Activated T-helper 1 cell treated with Interleukin-2 at 50 U/mL for 16 hours (primary cell): ENCODE measurements at regions not wholly inside any gene's neighbourhood (a gene's known extent, or its start where the extent isn't known, plus 50 kb on each side); places are given as distances from the start of the nearest gene placed in this dataset.
"Not testable (repeated sequence)": the region's sequence is repeated elsewhere in the genome, so short reads cannot be mapped to it uniquely, and the experiment has no call there.

ENCODE experiments used
- DNase-seq: peaks from one replicate; pipeline ENCODE4 v3.0.0-alpha.2; 2020; ENCODE audit warnings: low read depth

DNA sequence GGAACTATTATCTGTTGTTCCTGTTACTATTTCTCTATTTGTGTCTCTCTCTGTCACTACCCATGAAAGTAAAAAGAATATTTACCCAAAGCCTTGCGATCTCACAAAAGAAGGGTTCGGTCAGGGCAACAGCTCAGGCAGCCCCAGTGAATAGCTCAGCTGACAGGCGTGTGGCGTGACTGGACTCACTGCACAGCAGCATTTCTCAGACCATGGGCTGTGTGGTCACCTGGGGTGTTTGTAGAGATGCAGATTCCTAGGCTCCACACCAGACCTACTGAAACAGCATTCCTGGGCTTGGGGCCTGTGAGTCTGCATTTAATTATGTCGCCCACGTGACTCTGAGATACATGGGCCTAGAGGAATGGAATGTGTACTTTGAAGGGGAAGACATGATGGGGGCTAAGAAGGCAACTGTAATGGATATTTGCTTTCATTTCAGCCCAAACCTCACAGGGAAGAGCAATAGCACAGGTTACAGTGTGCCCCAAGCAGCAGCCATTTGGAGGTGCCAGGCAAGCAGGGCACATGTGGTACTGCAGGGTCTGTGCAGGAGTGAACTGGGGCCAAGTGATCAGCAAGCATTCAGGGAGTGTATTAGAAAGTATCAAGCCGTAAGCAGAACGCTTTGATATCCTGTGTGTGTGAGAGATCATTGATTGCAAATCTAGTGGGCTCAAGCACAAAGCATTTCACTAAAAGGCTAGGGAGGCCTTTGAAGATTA lies 90.4 kb upstream of the RBMS1 start:
- no peak for DNase-seq

DNA sequence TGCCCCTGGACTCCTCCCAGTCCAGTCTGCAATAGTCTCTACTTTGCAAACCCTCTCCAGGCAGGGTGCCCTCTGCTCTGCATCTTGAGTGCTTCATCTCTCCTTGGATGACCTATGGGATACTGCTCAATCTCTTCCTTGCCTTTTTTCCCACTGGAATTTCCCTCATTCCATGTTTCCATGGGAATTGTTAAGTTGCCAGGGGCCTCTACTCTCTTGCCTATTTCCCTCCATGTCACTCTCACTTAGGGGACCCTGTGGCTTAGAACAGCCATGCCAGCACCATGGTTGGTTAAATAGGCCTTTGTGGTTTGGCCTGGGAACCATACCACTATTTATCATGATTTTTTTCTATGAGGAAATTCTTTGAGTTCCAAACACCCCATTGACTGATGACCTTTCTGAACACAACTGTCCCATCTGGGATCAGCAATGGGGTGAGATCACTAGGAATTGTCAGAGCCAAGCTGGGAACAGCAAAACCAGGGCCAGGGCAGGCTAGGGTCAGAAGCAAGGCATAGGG lies 91.4 kb upstream of the RBMS1 start:
- no peak for DNase-seq

DNA sequence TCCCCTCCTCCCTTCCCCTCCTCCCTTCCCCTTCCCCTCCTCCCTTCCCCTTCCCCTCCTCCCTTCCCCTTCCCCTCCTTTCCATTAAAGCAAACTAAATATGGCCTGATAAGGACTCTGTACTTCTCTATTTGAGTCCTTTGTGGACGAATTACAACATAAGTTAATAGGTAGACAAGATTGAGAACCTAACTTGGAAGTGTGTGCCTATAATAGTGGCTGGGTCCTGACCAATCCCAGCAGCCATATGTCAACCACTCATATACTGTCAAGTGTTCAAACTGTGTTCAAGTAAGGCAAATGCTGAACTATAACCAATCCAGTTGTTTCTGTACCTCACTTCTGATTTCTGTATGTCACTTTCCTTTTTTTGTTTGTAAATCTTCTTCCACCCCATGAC lies 97.1 kb upstream of the RBMS1 start:
- no peak for DNase-seq

DNA sequence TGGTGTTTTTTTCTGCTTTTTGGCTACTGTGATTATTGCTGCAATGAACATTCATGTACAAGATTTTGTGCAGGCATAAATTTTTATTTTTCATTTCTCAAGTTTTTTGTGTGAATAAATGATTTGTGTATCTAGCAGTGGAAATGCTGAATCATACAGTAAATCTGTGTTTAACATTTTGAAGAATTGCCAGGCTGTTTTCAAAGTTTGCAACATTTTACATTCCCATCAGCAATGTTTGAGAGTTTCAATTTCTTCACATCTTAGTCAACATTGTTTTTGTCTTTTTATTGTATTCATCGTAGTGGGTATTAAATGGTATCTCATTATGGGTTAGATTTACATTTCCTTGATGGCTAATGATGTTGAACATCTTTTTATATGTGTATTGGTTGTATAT lies 98.8 kb upstream of the RBMS1 start:
- no peak for DNase-seq

DNA sequence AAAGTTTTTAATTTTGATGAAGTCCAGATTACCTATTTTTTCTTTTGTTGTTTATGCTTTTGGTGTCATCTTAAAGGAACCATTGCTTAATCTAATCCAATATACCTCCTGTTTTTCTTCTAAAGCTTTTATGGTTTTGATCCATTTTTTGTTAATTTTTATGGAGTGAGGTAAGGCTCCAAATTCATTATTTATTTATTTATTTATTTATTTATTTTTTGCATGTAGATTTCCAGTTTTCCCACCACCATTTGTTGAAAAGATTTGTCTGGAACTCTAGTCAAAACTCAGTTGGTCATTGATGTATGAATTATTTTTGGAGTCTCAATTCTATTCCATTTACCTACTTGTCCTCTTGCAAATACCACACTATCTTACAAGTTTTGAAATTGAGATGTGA lies 99.4 kb upstream of the RBMS1 start:
- no peak for DNase-seq

DNA sequence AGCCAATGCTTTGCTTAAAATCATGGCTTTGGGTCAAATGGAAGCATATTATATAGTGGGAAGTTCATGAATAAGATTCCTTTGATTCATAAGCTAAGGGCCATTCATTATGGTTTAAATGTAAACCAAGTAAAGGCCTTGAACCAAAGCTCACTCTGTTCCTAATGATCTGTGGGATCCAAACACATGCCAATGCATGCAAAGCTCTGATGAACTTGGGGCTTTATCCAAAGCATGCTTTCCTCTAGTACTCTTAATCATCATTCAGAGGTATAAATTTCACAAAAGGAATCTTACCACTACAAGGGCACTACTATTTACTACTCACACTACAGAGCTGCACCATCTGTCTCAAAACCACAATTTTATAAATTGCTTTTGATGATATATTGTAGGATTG lies 102.8 kb upstream of the RBMS1 start:
- no peak for DNase-seq

DNA sequence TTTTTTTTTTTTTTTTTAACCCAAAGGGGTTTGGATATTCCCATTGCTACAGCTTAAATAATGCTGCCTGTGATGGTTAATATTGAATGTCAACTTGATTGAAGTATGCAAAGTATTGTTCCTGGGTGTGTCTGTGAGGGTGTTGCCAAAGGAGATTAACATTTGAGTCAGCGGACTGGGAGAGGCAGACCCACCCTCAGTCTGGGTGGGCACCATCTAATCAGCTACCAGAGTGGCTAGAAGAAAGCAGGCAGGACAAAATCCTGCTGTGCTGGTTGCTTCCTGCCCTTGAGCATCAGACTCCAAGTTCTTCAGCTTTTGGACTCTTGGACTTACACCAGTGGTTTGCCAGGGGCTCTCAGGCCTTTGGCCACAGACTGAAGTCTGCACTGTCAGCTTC lies 106.8 kb upstream of the RBMS1 start:
- not testable (repeated sequence) for DNase-seq

DNA sequence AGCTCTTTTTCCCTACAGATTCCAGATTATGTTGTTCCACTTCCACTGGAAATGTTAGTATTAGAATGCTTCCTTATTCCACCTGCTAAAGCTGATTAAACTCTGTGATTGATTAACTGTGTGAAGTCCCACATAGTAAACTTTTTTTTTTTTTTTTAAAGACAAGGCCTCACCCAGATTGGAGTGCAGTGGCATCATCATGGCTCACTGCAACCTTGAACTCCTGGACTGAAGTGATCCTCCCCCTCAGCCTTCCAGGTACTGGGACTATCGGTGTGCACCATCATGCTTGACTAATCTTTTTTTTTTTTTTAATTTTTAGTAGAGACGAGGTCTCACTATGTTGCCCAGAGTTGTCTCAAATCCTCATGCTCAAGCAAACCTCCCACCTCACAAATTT lies 108.5 kb upstream of the RBMS1 start:
- DNase-seq = no peak

DNA sequence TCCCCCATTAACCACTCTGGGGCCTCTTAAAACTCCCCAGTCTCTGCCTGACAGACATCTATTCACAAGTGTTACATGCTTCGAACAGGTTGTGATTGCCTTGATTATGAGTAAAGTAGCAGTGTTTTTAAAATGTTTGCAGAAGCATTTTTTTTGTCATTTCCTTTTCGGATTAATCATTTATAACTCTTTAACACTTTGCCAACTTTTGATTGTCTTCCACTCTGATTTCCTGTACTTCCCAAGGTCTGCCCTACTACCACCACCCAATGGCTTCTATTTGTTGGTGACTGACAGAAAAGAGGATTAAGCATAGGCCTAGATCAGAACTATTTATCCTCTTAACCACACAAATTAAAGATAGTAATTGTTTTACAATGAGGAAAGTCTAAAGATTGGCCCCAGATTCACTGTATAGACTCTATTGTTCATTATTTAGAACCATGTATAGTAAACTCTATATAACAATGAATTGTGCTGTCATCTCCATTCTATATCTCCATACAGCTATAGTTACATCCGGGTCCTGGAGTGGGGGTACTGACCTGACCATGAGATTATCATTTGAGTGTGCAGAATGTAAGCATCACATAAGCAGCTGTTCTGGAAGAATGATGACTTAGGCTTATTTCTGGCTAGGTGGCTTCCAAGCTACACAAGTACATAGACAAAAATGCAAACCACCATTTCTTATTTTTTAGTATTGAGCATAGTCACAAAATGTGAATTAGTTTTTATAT lies 110.3 kb upstream of the RBMS1 start:
- no peak for DNase-seq

DNA sequence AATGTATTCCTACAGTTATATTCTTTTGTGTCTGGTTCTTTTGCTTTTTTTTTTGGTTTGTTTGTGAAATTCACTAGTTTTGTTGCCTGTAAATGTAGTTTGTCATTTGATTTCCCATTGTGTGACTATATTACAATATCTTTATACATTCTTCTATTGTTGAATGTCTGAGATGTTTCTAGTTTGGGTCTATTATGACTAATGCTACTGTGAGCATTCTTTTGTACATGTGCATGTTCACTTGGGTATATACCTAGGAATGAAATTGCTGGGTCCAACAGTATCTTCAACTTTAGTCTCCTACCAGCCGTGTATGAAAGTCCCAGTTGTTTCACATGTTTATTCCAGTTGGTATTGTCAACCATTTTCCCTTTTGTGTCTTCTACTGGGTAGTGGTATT lies 112.7 kb upstream of the RBMS1 start:
- DNase-seq = no peak

DNA sequence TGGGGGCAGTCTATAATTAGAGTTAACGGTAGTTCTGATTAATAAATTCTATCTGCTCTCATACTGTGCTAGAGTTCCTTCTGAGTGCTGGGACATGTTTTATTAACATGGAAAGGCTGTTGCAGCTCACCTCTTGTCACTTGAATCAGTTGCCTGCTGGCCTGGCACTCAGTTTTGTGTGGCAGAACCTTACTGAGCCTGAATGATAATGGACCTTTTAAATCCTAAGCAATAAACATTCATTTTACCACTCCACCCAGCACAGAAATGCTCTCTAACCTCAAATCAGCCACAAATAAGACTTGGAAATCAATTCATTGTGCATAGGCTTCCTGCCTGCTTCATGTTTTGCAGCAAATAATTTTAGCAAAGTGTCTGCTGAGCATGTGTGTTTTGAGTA lies 115.0 kb upstream of the RBMS1 start:
- DNase-seq = no peak

DNA sequence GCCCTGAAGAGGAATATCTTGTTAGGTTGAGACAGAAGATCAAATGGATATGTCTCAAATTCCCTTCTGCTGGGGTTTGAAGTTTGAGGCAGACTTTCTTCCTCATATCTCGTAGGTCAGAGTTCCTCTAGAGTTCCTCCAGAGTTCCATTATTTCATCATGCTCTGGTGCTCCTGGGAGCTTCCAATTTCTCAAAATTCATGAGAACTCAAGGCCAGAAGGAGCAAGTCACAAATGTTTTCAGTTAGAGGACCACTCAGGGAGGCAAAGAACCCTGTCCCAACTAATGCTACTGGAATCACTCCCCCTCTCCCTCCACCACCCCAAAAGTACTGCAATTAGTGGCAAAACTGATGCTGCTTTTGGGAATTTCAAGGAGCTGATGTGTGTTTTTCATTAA lies 115.7 kb upstream of the RBMS1 start:
- DNase-seq = no peak

DNA sequence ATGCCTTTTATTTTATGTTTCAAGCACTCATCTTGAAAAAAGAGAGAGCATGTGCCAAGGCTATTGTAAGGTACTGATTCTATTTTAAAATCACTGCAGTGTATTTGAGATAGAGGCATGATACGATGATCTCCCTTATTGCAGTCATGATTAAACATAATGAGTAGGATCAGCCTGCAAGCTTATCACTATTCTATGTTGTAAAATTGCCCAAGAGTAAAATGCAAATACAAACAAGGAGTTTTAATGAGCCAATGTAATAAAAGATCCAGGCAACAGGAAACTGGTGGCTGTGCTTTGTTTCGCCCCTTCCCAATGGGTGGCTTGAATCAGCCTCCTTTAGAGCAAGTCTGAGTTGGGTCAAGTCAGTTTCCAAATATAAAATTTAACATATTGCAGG lies 116.4 kb upstream of the RBMS1 start:
- DNase-seq = no peak

DNA sequence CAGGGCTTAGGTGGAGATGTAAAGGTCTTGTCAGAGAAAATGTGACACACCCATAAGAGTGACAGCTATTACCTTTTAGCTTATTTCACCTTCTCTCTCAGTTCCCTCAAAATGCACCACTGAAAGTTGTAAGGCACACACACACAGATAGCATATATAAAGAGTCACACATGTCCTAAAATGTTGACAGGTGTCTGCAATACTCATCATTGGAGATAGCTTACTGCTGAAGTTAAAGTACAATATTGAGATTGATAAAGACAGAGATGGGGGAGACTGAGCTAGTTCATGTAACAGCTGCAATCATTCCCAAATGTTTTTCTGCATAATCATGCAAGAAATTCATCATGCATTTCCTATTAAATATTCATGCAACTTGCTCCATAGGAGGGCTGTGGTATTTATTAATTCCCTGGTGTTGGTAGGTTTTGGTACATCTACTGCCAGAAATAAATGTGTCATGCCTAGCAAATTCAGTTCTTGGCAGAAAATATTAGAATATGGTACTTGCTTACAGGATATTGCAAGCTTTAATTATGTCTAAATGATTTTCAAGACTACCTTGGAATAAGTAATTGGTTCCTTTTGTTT lies 118.8 kb upstream of the RBMS1 start:
- DNase-seq = no peak

DNA sequence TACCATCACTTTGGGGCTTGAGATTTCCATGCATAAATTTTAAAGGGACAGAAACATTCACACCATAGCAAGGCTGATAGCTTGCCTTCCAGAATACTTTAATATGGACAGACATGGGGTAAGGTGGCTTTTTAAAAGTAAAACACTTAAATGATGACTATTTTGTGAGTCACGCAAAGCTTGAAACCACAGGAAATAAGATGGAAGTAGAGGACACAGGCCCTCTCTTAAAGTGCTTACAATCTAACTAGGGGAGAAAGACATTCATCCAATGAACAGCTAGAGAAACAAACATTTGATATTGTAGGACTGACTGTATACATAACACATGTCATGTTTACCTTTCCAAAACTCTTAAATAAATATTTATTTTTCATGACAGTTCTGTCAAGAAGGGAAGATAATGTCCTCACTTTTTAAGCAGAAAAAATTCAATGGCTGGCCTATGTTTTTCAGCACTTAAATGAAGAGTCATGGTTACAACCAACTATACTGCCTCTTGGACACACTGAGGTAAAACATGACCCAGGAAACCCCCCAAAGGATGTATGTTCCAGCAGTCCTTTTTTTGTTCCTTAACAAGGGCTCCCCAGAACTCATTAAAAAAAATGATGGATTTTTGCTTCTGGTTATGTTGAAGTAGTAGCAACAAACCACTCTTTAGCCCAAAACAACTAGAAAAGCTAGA lies 120.0 kb upstream of the RBMS1 start:
- no peak for DNase-seq

DNA sequence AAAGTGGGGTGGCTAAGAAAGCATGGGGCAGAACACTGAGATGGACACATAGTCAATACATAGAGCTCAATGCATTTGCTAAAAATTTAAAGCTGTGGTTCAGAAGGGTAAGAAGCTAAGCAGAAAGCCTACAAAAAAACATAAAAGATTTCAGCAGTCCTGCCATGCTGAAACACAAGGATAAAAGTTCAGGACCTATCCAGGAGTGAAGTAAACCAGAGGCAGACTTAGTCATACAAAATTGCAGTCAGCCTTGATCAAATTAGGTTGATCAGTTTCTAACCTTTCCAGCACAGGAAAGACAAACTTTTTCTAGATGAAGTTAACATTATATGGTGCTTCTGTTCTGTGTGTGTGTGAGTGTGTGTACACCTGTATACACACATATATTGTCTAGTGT lies 120.8 kb upstream of the RBMS1 start:
- DNase-seq = no peak

DNA sequence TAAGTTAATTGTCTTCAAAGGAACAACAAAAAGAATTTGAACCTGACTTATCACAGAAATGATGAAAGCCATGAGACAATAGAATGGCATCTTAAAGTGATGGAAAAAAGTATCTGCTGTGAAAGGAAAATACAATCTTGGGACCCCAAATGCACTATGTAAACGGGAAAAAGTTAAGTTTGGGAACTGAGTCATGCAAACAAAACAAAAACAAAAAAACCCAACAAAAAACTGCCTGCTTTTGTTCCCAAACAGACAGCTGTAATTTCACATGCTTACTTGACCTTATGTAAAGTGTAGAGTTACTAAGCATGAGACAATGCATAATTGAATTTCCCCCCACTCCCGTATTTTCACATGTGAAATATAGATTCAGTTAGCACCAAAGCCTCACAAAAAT lies 122.1 kb upstream of the RBMS1 start:
- no peak for DNase-seq

DNA sequence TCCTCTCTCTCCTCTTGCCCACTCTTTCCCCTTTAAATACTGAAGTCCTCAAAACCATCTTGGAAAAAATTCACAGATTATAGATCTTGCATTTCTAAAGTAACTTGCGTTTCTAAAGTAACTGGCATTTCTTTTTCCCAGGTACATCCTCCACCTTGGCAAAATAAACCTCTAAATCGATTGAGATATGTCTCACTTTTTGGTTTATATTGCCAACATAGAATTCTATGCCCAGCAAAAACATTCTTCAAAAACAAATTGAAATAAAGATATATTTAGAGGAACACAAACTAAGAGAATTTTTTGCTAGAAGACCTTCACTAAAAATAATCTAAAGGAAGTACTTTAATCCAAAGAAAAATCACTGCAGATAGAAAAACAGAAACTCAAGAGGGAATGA lies 122.5 kb upstream of the RBMS1 start:
- DNase-seq = no peak

DNA sequence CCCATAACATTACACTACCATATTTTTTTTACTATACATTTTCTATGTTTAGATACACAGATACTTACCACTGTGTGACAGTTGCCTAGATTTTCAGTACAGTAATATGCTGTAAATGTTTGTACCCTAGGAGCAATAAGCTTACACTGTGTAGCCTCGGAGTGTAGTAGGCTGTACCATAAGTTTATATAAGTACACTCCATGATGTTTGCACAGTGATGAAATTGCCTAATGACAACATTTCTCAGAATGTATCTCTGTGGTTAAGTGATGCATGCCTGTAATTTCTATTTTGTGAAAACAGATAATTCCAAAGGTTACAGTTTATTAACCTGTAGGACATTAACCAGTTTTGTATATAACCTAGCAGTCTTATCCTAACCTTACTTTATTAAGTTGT lies 128.1 kb upstream of the RBMS1 start:
- DNase-seq = no peak

DNA sequence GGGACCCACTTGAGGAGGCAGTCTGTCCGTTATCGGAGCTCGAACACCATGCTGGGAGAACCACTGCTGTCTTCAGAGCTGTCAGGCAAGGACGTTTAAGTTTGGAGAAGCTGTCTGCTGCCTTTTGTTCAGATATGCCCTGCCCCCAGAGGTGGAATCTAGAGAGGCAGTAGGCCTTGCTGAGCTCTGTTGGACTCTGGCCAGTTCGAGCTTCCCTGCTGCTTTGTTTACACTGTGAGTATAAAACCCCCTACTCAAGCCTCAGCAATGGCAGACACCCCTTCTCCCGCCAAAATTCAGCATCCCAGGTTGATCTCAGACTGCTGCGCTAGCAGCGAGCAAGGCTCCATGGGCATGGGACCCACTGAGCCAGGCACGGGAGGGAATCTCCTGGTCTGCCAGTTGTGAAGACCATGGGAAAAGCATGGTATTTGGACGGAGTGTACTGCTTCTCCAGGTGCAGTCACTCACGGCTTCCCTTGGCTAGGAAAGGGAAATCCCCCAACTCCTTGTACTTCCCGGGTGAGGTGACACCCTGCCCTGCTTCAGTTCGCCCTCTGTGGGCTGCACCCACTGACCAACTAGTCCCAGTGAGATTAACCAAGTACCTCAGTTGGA lies 134.5 kb upstream of the RBMS1 start:
- DNase-seq = not testable (repeated sequence)

DNA sequence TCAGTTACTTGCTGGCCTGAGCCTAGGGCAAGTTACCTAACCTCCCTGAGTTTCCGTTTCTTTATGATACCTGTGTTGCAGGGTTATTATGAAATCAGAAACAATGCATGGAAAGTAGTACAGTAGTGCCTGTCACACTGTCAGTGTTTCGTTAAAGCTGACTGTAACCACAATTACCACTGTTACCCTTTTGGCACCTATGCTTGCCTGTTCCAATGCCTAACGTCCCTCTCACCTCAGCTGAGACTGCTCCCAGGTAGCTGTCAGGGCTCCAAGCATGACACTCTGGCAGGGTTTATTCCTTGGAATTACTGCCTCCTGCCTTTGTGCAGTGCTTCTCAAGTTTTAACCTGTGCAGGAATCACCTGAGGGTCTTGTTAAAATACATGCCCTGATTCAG lies 135.2 kb upstream of the RBMS1 start:
- DNase-seq = no peak
